ENCODE measurements at regions not wholly inside any gene's neighbourhood (a gene's known extent, or its start where the extent isn't known, plus 50 kb on each side); places are given as distances from the start of the nearest gene placed in this dataset.
"Not testable (repeated sequence)": the region's sequence is repeated elsewhere in the genome, so short reads cannot be mapped to it uniquely, and the experiment has no call there.

DNA sequence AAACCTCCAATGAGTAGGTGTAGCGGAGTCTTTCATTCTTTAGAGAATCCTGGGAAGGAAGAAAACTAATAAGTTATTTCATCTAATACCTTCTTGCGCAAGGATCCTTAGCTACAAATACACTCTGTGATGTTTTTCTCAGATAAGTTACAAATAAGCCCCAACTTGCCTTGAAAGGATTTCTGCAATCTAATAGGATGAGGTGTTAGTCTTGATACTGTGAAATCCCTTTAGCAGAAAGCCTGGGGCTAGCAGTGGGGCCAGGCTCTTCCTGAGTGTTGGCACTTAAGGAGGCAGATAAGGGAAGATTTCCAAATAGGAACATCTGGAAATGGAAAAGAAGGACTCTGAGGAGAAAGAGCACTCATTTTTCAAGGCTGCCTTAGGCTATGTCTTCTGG is 168.0 kb upstream of the DAB1 start:
- no peak overlapping the region for H3K4me3 ChIP-seq (ENCODE audit: low read depth, low read length)
- in situ Hi-C loops (cut with HindIII; ENCODE audit: low sequenced_read_pairs) = no loop called here

DNA sequence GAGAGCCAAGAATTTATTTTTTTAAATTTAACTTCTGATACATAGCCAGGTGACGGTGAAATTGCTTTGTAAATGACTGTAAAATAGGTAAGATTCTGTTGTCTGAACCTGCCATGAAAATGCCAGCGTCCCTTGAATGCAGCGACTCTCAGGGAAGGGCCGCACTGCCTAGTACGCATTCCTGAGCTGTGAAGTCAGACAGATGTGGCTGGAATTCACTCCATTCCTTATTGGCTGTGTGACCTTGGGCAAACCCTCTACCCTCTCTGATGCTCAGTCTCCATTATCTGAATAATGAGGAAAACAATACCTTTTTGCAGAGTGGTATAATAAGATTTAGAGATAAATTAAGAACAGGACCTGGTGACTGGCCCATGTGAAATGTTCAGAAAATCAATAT is 167.1 kb upstream of the DAB1 start:
- no peak for DNase-seq (ENCODE audit: low read depth)
- in situ Hi-C loops (cut with HindIII; ENCODE audit: low sequenced_read_pairs) = no loop called here
- no peak overlapping the region for H3K4me3 ChIP-seq (ENCODE audit: low read depth, low read length)
- TF ChIP-seq, protein P1, sequence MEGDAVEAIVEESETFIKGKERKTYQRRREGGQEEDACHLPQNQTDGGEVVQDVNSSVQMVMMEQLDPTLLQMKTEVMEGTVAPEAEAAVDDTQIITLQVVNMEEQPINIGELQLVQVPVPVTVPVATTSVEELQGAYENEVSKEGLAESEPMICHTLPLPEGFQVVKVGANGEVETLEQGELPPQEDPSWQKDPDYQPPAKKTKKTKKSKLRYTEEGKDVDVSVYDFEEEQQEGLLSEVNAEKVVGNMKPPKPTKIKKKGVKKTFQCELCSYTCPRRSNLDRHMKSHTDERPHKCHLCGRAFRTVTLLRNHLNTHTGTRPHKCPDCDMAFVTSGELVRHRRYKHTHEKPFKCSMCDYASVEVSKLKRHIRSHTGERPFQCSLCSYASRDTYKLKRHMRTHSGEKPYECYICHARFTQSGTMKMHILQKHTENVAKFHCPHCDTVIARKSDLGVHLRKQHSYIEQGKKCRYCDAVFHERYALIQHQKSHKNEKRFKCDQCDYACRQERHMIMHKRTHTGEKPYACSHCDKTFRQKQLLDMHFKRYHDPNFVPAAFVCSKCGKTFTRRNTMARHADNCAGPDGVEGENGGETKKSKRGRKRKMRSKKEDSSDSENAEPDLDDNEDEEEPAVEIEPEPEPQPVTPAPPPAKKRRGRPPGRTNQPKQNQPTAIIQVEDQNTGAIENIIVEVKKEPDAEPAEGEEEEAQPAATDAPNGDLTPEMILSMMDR (IDR thresholded peaks at IDR 0.05; ENCODE audit: low read depth, low read length, missing control alignments) = no peak

More for the DNA sequence above, 168.0 kb upstream of the DAB1 start:
- TF ChIP-seq, protein P1 (IDR thresholded peaks at IDR 0.05; ENCODE audit: low read depth, low read length, missing control alignments) = no peak
- DNase-seq (ENCODE audit: low read depth) = no peak

DNA sequence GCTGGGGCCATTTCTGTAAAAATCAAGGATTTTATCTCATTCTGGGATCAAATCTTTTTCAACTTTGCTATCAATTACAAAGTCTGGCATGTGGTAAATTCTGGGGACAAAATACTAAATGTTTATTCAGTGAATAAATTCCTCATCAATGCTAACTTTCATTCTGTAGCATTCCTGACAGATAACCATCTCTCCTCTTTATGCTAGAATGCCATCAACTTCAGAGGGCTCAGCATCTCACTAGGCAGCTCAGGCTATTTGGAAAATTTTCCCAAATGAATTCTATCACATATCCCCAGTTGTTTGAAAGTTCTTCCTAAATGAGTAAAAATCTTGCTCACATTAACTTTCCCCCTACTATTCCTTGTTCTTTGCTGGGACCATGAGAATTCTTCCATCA is 163.0 kb upstream of the DAB1 start:
- TF ChIP-seq, protein P1 (IDR thresholded peaks at IDR 0.05; ENCODE audit: low read depth, low read length, missing control alignments) = no peak
- no peak overlapping the region for H3K4me3 ChIP-seq (ENCODE audit: low read depth, low read length)
- DNase-seq (ENCODE audit: low read depth) = no peak
- in situ Hi-C loops (cut with HindIII; ENCODE audit: low sequenced_read_pairs) = no loop called here

DNA sequence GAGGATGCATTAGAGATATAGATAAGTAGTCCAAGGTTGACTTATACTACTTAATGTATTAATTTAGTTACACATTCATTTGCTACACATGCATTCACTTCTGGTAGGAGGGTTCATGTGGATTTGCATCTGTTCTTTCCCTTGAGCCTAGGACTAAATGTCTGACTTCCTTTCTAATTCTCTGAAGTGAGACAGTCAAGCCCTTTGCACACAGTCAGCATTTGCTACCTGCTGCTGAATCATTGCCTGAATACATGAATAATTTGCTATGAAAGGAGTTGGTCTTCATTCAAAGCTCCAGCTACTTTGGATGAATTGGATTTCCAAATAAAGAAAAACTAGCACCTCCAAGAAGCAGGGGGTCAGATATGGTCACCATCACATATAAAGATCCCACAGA is 154.8 kb upstream of the DAB1 start:
- TF ChIP-seq, protein P1 (IDR thresholded peaks at IDR 0.05; ENCODE audit: low read depth, low read length, missing control alignments) = no peak
- no peak for DNase-seq (ENCODE audit: low read depth)
- no peak overlapping the region for H3K4me3 ChIP-seq (ENCODE audit: low read depth, low read length)
- in situ Hi-C loops (cut with HindIII; ENCODE audit: low sequenced_read_pairs) = no loop called here

DNA sequence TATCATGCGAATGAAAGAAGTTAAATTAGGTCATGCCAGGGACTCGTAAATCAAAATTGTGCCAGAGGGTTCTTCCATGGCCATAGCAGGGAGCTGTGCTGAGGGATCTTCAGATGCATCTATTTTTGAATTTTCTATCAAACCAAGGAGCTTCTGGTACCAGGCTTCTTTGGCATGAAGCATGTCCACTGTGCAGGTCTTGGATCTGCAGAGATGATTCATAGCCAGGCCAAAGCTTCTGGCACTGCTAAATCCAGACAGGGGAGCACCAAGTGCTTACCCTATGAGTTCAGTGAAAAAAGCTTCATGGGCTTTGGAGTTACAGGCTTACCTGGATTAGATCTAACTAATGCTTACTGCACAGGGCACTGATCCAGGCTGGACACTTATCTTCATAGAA is 154.2 kb upstream of the DAB1 start:
- H3K4me3 ChIP-seq (ENCODE audit: low read depth, low read length) = no peak overlapping the region
- DNase-seq (ENCODE audit: low read depth) = no peak
- in situ Hi-C loops (cut with HindIII; ENCODE audit: low sequenced_read_pairs) = no loop called here
- TF ChIP-seq, protein P1 (IDR thresholded peaks at IDR 0.05; ENCODE audit: low read depth, low read length, missing control alignments) = no peak

DNA sequence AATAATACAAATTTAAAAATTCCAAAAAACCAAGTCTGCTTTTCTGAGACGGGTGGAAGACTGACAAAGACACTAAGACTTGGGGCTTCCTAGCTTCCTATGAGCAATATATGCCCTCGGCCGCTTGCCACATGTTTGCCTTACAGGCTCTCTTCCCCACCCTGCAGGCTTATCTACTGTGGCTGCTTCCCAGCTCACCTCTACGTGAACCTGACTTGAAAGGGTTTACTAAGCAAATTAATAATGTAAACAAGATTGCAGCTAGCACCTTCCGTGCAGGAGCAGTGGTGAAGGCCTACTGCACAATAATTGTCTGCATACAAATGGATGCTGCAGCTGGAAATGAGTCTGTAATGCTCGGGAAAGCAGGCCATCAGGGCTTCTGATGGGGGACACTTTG is 152.9 kb upstream of the DAB1 start:
- no peak for DNase-seq (ENCODE audit: low read depth)
- no peak overlapping the region for H3K4me3 ChIP-seq (ENCODE audit: low read depth, low read length)
- TF ChIP-seq, protein P1 (IDR thresholded peaks at IDR 0.05; ENCODE audit: low read depth, low read length, missing control alignments) = no peak
- in situ Hi-C loops (cut with HindIII; ENCODE audit: low sequenced_read_pairs) = no loop called here

DNA sequence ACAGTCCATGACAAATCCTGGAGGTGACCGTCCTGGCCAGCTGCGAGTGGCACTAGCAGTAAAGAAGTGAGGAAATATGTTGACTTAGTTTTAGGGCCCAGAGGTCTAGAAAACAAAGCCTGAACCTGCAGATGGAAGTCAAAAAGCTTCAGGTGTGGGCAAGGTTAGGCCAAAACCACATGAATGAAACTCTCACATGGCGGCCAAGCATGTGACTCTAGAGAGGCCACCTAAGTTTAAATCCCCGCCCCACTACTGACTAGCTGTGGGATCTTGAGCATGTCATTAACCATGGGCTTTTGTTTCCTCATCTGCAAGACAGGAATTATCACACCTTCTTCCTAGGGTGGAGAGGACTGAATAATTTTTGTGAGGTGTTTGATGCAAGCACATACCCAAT is 148.2 kb upstream of the DAB1 start:
- TF ChIP-seq, protein P1 (IDR thresholded peaks at IDR 0.05; ENCODE audit: low read depth, low read length, missing control alignments) = no peak
- DNase-seq (ENCODE audit: low read depth) = no peak
- H3K4me3 ChIP-seq (ENCODE audit: low read depth, low read length) = no peak overlapping the region
- in situ Hi-C loops (cut with HindIII; ENCODE audit: low sequenced_read_pairs) = no loop called here

DNA sequence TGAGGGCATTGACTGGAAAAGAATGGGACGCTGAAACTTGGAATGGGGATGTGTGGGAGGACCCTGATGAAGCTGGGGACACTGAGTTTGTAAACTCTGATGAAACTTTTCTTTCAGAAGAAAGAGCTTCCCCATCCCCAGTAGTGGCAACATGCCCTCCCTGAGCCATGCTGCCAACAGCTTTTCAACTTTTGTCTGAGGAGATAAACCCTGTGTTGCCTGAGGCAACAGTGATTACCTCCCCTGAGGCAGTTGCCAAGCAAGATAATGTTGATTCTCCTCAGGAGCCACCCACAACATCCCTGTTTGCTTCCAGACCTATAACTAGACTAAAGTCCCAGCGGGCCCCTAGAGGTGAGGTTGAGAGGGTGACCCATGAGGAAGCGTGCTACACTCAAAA is 134.2 kb upstream of the DAB1 start:
- in situ Hi-C loops (cut with HindIII; ENCODE audit: low sequenced_read_pairs); H3K4me3 ChIP-seq (ENCODE audit: low read depth, low read length); DNase-seq (ENCODE audit: low read depth): not testable (repeated sequence)

Data from astrocyte of the cerebellum (primary cell).